ENCODE measurements at regions not wholly inside any gene's neighbourhood (a gene's known extent, or its start where the extent isn't known, plus 50 kb on each side); places are given as distances from the start of the nearest gene placed in this dataset.

DNA sequence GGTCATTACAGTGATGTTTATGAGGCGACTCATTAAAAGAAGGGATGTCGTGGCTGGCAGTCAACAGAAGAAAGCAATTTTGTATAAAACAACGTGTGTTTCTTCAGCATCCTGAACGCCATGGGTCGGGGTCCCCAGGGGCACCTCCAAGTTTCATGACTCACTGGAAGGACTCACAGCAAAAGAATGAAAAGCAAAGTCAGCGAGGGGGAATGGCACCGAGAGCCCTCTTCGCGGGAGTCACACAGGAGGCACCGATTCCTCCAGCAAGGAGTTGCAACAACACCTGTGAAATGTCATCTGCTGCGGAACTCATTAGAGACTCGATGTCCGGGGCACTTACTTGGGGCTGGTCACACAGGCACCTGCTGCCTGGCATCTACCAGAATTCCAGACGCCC lies 130.7 kb upstream of the PEG3 start:
- TF ChIP-seq MYC (IDR thresholded peaks at IDR 0.05; ENCODE audit: low read depth, low read length) (no peak), MAX (IDR thresholded peaks at IDR 0.05; ENCODE audit: low read depth, low read length) (no peak), POLR2A (IDR thresholded peaks at IDR 0.05; ENCODE audit: extremely low read depth, insufficient read length) (no peak)
- TF ChIP-seq, protein P1, sequence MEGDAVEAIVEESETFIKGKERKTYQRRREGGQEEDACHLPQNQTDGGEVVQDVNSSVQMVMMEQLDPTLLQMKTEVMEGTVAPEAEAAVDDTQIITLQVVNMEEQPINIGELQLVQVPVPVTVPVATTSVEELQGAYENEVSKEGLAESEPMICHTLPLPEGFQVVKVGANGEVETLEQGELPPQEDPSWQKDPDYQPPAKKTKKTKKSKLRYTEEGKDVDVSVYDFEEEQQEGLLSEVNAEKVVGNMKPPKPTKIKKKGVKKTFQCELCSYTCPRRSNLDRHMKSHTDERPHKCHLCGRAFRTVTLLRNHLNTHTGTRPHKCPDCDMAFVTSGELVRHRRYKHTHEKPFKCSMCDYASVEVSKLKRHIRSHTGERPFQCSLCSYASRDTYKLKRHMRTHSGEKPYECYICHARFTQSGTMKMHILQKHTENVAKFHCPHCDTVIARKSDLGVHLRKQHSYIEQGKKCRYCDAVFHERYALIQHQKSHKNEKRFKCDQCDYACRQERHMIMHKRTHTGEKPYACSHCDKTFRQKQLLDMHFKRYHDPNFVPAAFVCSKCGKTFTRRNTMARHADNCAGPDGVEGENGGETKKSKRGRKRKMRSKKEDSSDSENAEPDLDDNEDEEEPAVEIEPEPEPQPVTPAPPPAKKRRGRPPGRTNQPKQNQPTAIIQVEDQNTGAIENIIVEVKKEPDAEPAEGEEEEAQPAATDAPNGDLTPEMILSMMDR (IDR thresholded peaks at IDR 0.05; ENCODE audit: low read depth, low read length) = no peak
- H3K4me3 ChIP-seq (ENCODE audit: low read depth, low read length) = no peak overlapping the region
- no peak for DNase-seq (ENCODE audit: low read depth)

DNA sequence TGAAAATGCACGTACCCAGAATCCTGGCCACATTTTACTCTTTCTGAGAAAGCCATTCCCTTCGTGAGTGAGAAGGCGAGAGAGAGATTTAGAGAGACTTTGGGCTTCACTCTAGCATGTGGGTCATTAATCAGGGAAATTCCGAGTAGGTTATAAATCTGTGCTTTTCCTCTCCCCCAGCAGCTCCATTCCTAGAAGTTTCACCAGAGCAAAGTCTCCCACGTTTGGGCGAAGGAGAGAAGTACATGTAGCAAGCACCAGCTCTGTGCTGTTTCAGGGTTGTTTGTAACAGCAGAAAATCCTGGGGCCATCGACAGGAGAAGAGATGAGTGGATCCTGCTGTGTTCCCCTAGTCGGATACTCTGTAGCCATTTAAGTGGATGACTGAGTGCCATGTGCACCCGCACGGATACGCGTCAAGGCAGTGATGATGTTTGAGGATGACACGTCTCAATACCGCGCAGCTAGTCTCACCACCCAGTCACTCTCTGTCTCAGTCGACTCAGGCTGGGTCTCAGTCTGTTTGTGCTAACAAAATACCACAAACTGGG lies 131.8 kb upstream of the PEG3 start:
- TF ChIP-seq, protein P1 (IDR thresholded peaks at IDR 0.05; ENCODE audit: low read depth, low read length) = no peak
- TF ChIP-seq POLR2A (IDR thresholded peaks at IDR 0.05; ENCODE audit: extremely low read depth, insufficient read length) (no peak), MYC (IDR thresholded peaks at IDR 0.05; ENCODE audit: low read depth, low read length) (no peak), MAX (IDR thresholded peaks at IDR 0.05; ENCODE audit: low read depth, low read length) (no peak)
- DNase-seq (ENCODE audit: low read depth) = no peak
- H3K4me3 ChIP-seq (ENCODE audit: low read depth, low read length) = no peak overlapping the region

GRCh38 chr19:56973713-56974555 lies 133.4 kb upstream of the PEG3 start:
- H3K4me3 ChIP-seq (ENCODE audit: low read depth, low read length) = no peak overlapping the region
- no peak for DNase-seq (ENCODE audit: low read depth)
- TF ChIP-seq, protein P1 (IDR thresholded peaks at IDR 0.05; ENCODE audit: low read depth, low read length) = no peak
- no peak for TF ChIP-seq POLR2A (IDR thresholded peaks at IDR 0.05; ENCODE audit: extremely low read depth, insufficient read length)
- TF ChIP-seq MAX (IDR thresholded peaks at IDR 0.05; ENCODE audit: low read depth, low read length) = no peak
- TF ChIP-seq MYC (IDR thresholded peaks at IDR 0.05; ENCODE audit: low read depth, low read length) = no peak

DNA sequence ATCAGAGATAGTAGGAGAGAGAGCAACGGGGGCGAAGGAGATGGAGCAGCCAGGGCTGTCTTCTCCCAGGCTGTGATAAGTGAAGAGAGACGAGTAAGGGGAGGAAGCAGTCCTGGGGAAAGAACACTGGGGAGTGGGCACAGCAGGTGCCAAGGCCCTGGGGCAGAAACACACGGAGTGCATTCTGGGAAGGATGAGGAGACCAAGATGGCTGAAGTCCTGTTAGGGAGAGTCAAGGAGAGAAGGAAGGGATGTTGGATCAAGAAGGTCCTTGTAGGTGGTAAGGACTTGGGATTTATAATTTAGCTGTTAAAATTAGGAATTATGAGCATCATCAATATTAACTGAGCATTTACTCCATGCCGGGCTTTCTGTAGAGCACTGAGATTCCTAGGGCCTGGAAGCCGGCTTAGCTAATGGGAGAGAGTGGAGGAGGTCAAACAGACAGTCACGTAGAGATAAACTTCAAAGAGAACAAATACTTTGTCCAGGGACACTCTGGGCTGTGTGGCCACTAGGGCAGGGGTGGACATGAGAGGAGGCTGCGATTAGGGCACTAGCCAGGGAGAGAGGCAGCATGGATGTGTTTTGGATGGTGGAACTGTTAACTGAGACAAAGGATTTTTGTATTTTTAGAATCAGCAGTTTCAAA lies 134.2 kb upstream of the PEG3 start:
- no peak for TF ChIP-seq MYC (IDR thresholded peaks at IDR 0.05; ENCODE audit: low read depth, low read length)
- TF ChIP-seq POLR2A (IDR thresholded peaks at IDR 0.05; ENCODE audit: extremely low read depth, insufficient read length) = no peak
- TF ChIP-seq, protein P1 (IDR thresholded peaks at IDR 0.05; ENCODE audit: low read depth, low read length) = no peak
- no peak for TF ChIP-seq MAX (IDR thresholded peaks at IDR 0.05; ENCODE audit: low read depth, low read length)
- no peak overlapping the region for H3K4me3 ChIP-seq (ENCODE audit: low read depth, low read length)
- no peak for DNase-seq (ENCODE audit: low read depth)

DNA sequence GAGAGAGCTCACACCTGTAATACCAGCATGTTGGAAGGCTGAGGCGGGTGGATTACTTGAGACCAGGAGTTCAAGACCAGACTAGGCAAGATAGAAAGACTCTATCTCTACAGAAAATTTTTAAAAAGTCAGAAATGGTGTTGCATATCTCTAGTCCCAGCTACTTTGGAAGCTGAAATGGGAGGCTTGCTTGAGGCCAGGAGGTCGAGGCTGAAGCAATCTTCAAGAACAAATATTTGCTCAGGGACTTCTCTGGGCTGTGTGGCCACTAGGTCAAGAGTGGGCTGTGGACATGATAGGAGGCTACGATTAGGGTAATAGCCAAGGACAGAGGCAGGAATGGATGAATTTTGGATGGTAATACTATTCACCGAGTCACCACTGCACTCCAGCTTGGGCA lies 135.8 kb upstream of the PEG3 start:
- no peak for DNase-seq (ENCODE audit: low read depth)
- TF ChIP-seq, protein P1 (IDR thresholded peaks at IDR 0.05; ENCODE audit: low read depth, low read length) = no peak
- TF ChIP-seq MAX (IDR thresholded peaks at IDR 0.05; ENCODE audit: low read depth, low read length) = no peak
- no peak for TF ChIP-seq POLR2A (IDR thresholded peaks at IDR 0.05; ENCODE audit: extremely low read depth, insufficient read length)
- no peak for TF ChIP-seq MYC (IDR thresholded peaks at IDR 0.05; ENCODE audit: low read depth, low read length)
- H3K4me3 ChIP-seq (ENCODE audit: low read depth, low read length) = no peak overlapping the region
